Naive thymus-derived CD8-positive, alpha-beta T cell (primary cell): ENCODE measurements at regions not wholly inside any gene's neighbourhood (a gene's known extent, or its start where the extent isn't known, plus 50 kb on each side); places are given as distances from the start of the nearest gene placed in this dataset.

Source experiments
- ATAC-seq, 2 donors: fragments of 150-1000 bp; cut with Tn5 transposase in 1 of 2; sonication (Bioruptor Pico), chemical (Tn5 transposase) in 1 of 2; 1 replicate in 1 of 2; 2 replicates in 1 of 2; pipeline ENCODE4 v1.10.0; 2021; ENCODE audit warnings: mild to moderate bottlenecking in 2 of 2, moderate library complexity in 2 of 2
- POLR2A ChIA-PET: fragments of 350-600 bp; sonication (Branson Sonifier 250); formaldehyde crosslinking; loops from one replicate; lab custom pipeline; 2021; ENCODE audit warnings: antibody characterized with exemption; lab: Charles Lee
- DNase-seq, 10 donors: peaks; one replicate each; pipeline versions ENCODE4 v3.0.0 to v3.0.0-alpha.2; 2020 to 2022
- H3K27ac Mint-ChIP-seq, 10 donors: one replicate each; pipeline ENCODE4 v1.8.0; 2020 to 2022; ENCODE audit warnings: mild to moderate bottlenecking in 10 of 10, mixed read lengths in 10 of 10, moderate library complexity in 4 of 10, inconsistent platforms in 1 of 10
- H3K27me3 Mint-ChIP-seq, 5 donors: one replicate each; pipeline ENCODE4 v1.8.0; 2021 to 2022; ENCODE audit warnings: mixed read lengths in 5 of 5
- H3K36me3 Mint-ChIP-seq, 3 donors: one replicate each; pipeline ENCODE4 v1.8.0; 2020 to 2022; ENCODE audit warnings: mixed read lengths in 3 of 3, mild to moderate bottlenecking in 2 of 3, inconsistent platforms in 1 of 3
- H3K4me1 Mint-ChIP-seq, 4 donors: one replicate each; pipeline ENCODE4 v1.8.0; 2021 to 2022; ENCODE audit warnings: mixed read lengths in 4 of 4
- H3K4me3 Mint-ChIP-seq, 10 donors: one replicate each; pipeline ENCODE4 v1.8.0; 2020 to 2022; ENCODE audit warnings: mild to moderate bottlenecking in 10 of 10, mixed read lengths in 10 of 10, moderate library complexity in 6 of 10, inconsistent platforms in 1 of 10
- H3K9me3 Mint-ChIP-seq, 9 donors: one replicate each; pipeline ENCODE4 v1.8.0; 2020 to 2022; ENCODE audit warnings: mixed read lengths in 9 of 9, mild to moderate bottlenecking in 3 of 9, inconsistent platforms in 1 of 9, moderate library complexity in 1 of 9

GRCh38 chr21:41107602-41108001, 60.4 kb upstream of the BACE2 start:
- DNase-seq (no peak), ATAC-seq (no peak)
- H3K36me3 Mint-ChIP-seq: no peaks in the 10 kb centered on the region
- H3K4me1 Mint-ChIP-seq: peaks cover 11 to 24% (median 14%) of the 10 kb centered on the region in 4 donors
- peak overlapping the region in 1 of 10 donors; percentile 23 for H3K27ac Mint-ChIP-seq
- H3K4me3 Mint-ChIP-seq: no peak overlapping the region
- POLR2A ChIA-PET: no interaction called here
- peaks cover 9 to 29% (median 27%) of the 10 kb centered on the region in 5 donors for H3K27me3 Mint-ChIP-seq
- H3K9me3 Mint-ChIP-seq: peaks cover 0 to 18% (median 0%) of the 10 kb centered on the region in 9 donors

GRCh38 chr21:41108668-41109585, 59.0 kb upstream of the BACE2 start:
- Mint-ChIP-seq H3K36me3 (no peaks in the 10 kb centered on the region), H3K27me3 (peaks cover 8 to 28% (median 26%) of the 10 kb centered on the region in 5 donors), H3K9me3 (peaks cover 0 to 18% (median 0%) of the 10 kb centered on the region in 9 donors), H3K4me1 (peaks cover 18 to 37% (median 27%) of the 10 kb centered on the region in 4 donors), H3K27ac (peak overlapping the region in 2 of 10 donors; percentile 45 to 66), H3K4me3 (no peak overlapping the region)
- DNase-seq (no peak), ATAC-seq (peak in 1 of 2 donors; percentile 32)
- POLR2A ChIA-PET: no interaction called here

- Mint-ChIP-seq H3K36me3 (no peaks in the 10 kb centered on the region), H3K27ac (no peak overlapping the region), H3K4me1 (peaks cover 20 to 39% (median 29%) of the 10 kb centered on the region in 4 donors), H3K4me3 (no peak overlapping the region), H3K9me3 (peaks cover 0 to 11% (median 0%) of the 10 kb centered on the region in 9 donors), H3K27me3 (peaks cover 3 to 17% (median 15%) of the 10 kb centered on the region in 5 donors)
- POLR2A ChIA-PET: no interaction called here
- ATAC-seq: no peak
- DNase-seq: no peak
These were observed 57.8 kb upstream of the BACE2 start for GRCh38 chr21:41110161-41110560.

GRCh38 chr21:41110664-41111063, 57.3 kb upstream of the BACE2 start:
- Mint-ChIP-seq H3K36me3 (no peaks in the 10 kb centered on the region), H3K27me3 (peaks cover 3 to 14% (median 11%) of the 10 kb centered on the region in 5 donors), H3K9me3 (peaks cover 0 to 9% (median 0%) of the 10 kb centered on the region in 9 donors), H3K4me3 (peak overlapping the region in 4 of 10 donors; percentile 11 to 80 (median 27)), H3K4me1 (peaks cover 20 to 39% (median 29%) of the 10 kb centered on the region in 4 donors), H3K27ac (peak overlapping the region in 4 of 10 donors; percentile 2 to 96 (median 58))
- no peak for ATAC-seq
- POLR2A ChIA-PET: no interaction called here
- DNase-seq: no peak

GRCh38 chr21:41111681-41112080, 56.3 kb upstream of the BACE2 start:
- peak overlapping the region; percentile 7 to 85 (median 68) for H3K4me3 Mint-ChIP-seq
- H3K36me3 Mint-ChIP-seq: no peaks in the 10 kb centered on the region
- peaks cover 20 to 39% (median 29%) of the 10 kb centered on the region in 4 donors for H3K4me1 Mint-ChIP-seq
- H3K27ac Mint-ChIP-seq: peak overlapping the region; percentile 12 to 96 (median 65)
- ATAC-seq (no peak), DNase-seq (no peak)
- H3K9me3 Mint-ChIP-seq: peaks cover 0 to 9% (median 0%) of the 10 kb centered on the region in 9 donors
- H3K27me3 Mint-ChIP-seq: peaks cover 3 to 12% (median 9%) of the 10 kb centered on the region in 5 donors
- POLR2A ChIA-PET: no interaction called here

GRCh38 chr21:41112740-41113692, 54.9 kb upstream of the BACE2 start:
- DNase-seq (peak in 4 of 10 donors; percentile 2 to 36 (median 22)), ATAC-seq (peak; percentile 54 to 75)
- Mint-ChIP-seq H3K4me3 (peak overlapping the region; percentile 76 to 92 (median 84)), H3K27ac (peak overlapping the region; percentile 63 to 96 (median 92)), H3K27me3 (peaks cover 0 to 9% (median 4%) of the 10 kb centered on the region in 5 donors), H3K4me1 (peaks cover 20 to 39% (median 29%) of the 10 kb centered on the region in 4 donors), H3K9me3 (peaks cover 0 to 9% (median 0%) of the 10 kb centered on the region in 9 donors), H3K36me3 (no peaks in the 10 kb centered on the region)
- POLR2A ChIA-PET: no interaction called here

- H3K27me3 Mint-ChIP-seq: peaks cover 3 to 15% (median 10%) of the 10 kb centered on the region in 5 donors
These were observed 52.1 kb upstream of the BACE2 start for GRCh38 chr21:41115851-41116250.

More at GRCh38 chr21:41115851-41116250, 52.1 kb upstream of the BACE2 start:
- Mint-ChIP-seq H3K4me1 (peaks cover 16 to 32% (median 29%) of the 10 kb centered on the region in 4 donors), H3K27ac (no peak overlapping the region), H3K36me3 (no peaks in the 10 kb centered on the region), H3K9me3 (peaks cover 0 to 9% (median 0%) of the 10 kb centered on the region in 9 donors), H3K4me3 (no peak overlapping the region)
- POLR2A ChIA-PET: no interaction called here
- DNase-seq (no peak), ATAC-seq (no peak)
